ENCODE measurements at regions not wholly inside any gene's neighbourhood (a gene's known extent, or its start where the extent isn't known, plus 50 kb on each side); places are given as distances from the start of the nearest gene placed in this dataset.

- Histone ChIP-seq H3K27me3 (ENCODE audit: control insufficient read depth, insufficient read depth, low read length) (no peaks in the 10 kb centered on the region), H3K27ac (ENCODE audit: low read length) (no peak overlapping the region), H3K9me3 (ENCODE audit: control insufficient read depth, insufficient read depth, low read depth, low read length) (no peaks in the 10 kb centered on the region), H3K4me1 (ENCODE audit: control insufficient read depth, insufficient read depth, low read length) (no peaks in the 10 kb centered on the region), H3K4me3 (ENCODE audit: low read depth in 2 of 2, low read length in 2 of 2) (no peak overlapping the region), H3K36me3 (ENCODE audit: control insufficient read depth, insufficient read depth, low read length) (no peaks in the 10 kb centered on the region)
- intact Hi-C loops (cut with micrococcal nuclease; ENCODE audit: unreplicated experiment), result no loop called here
- BruUV-seq (replicated peaks), result no TSS peak
- ChIA-PET POLR2A (no interaction called here), CTCF (no interaction called here)
- TF ChIP-seq SIN3A (IDR thresholded peaks at IDR 0.05; ENCODE audit: borderline replicate concordance, insufficient read depth, low read depth, low read length), result no peak
- no peak for TF ChIP-seq POLR2AphosphoS5 (IDR thresholded peaks at IDR 0.05; ENCODE audit: low read depth, low read length)
- TF ChIP-seq REST (IDR thresholded peaks at IDR 0.05; ENCODE audit: insufficient read depth in 1 of 2, low read depth in 2 of 2, low read length in 1 of 2), result no peak
- TF ChIP-seq CTCF (IDR thresholded peaks at IDR 0.05), result no peak
- TF ChIP-seq TCF7L2 (IDR thresholded peaks at IDR 0.05; ENCODE audit: low read depth, low read length), result no peak
- in situ Hi-C loops (cut with HindIII; ENCODE audit: low pct_unique_long_range_greater_than_20kb, low sequenced_read_pairs), result no loop called here
- no peak for ATAC-seq
- no peak for DNase-seq (ENCODE audit: low read depth, low spot score)
Measured at GRCh38 chr5:116363780-116364179, 210.8 kb downstream of the SEMA6A start.

- Histone ChIP-seq H3K27me3 (ENCODE audit: control insufficient read depth, insufficient read depth, low read length) (no peaks in the 10 kb centered on the region), H3K36me3 (ENCODE audit: control insufficient read depth, insufficient read depth, low read length) (no peaks in the 10 kb centered on the region), H3K27ac (ENCODE audit: low read length) (no peak overlapping the region), H3K9me3 (ENCODE audit: control insufficient read depth, insufficient read depth, low read depth, low read length) (no peaks in the 10 kb centered on the region), H3K4me3 (ENCODE audit: low read depth in 2 of 2, low read length in 2 of 2) (no peak overlapping the region), H3K4me1 (ENCODE audit: control insufficient read depth, insufficient read depth, low read length) (no peaks in the 10 kb centered on the region)
- ATAC-seq (no peak), DNase-seq (ENCODE audit: low read depth, low spot score) (no peak)
- TF ChIP-seq SIN3A (IDR thresholded peaks at IDR 0.05; ENCODE audit: borderline replicate concordance, insufficient read depth, low read depth, low read length) (no peak), TCF7L2 (IDR thresholded peaks at IDR 0.05; ENCODE audit: low read depth, low read length) (no peak), CTCF (IDR thresholded peaks at IDR 0.05) (no peak), POLR2AphosphoS5 (IDR thresholded peaks at IDR 0.05; ENCODE audit: low read depth, low read length) (no peak), REST (IDR thresholded peaks at IDR 0.05; ENCODE audit: insufficient read depth in 1 of 2, low read depth in 2 of 2, low read length in 1 of 2) (no peak)
- intact Hi-C loops (cut with micrococcal nuclease; ENCODE audit: unreplicated experiment), result no loop called here
- POLR2A ChIA-PET, result no interaction called here
- in situ Hi-C loops (cut with HindIII; ENCODE audit: low pct_unique_long_range_greater_than_20kb, low sequenced_read_pairs), result no loop called here
- CTCF ChIA-PET, result no interaction called here
- no TSS peak for BruUV-seq (replicated peaks)
Measured at GRCh38 chr5:116361979-116362577, 212.5 kb downstream of the SEMA6A start.

All from Panc1 (cell line).